Fibroblast of mammary gland (primary cell): ENCODE measurements at regions not wholly inside any gene's neighbourhood (a gene's known extent, or its start where the extent isn't known, plus 50 kb on each side); places are given as distances from the start of the nearest gene placed in this dataset.

Experiments used
- DNase-seq: peaks from one replicate; pipeline ENCODE4 v3.0.0-alpha.2; 2010; ENCODE audit warnings: low read depth
- H3K4me3 ChIP-seq: 2 replicates; pipeline ENCODE4 v1.5.1; 2011; ENCODE audit warnings: low read depth, mild to moderate bottlenecking, low read length, moderate library complexity; ENCODE audit not compliant: control insufficient read depth
- TF ChIP-seq, protein P1 (sequence below): conservative IDR thresholded peaks from 2 replicates; pipeline ENCODE4 v1.5.1; 2011; ENCODE audit warnings: low read depth, low read length, inconsistent platforms; ENCODE audit not compliant: control insufficient read depth, insufficient read depth

DNA sequence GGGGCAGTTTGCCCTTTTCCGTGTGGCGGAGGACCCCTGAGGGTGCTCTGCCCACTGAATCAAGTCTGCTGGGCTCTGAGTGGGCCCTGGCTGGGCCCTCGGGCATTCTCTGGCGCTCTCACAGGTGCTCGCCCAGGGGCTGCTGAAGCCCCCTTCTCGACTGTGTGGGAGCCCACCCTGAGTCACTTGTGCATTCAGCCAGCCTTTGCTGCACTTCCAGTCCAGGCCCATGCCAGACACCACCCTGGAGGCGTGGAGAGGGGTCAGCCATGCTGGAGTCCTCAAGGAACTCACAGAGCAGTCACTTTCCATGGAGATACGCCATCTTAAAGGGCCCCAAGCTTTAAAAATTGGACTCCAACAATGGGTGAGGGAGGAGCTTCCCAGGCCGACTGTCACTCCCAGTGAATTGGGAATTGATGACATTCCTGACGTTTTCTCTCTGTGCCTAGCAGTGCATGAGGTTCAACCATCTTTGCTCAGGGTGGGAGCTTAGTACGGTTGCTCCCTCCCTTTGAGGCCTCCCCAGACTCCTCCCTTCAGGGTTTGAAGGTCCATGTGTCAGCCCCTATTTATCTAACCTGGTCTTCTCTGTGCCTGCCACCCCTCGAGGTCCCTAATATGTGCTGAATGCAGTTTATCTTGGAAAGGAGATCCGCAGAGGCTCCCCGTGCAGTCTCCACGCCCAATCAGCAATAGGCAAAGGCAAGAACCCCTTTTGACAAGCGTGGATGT lies 71.8 kb upstream of the HS6ST1 start:
- no peak overlapping the region for H3K4me3 ChIP-seq
- TF ChIP-seq, protein P1, sequence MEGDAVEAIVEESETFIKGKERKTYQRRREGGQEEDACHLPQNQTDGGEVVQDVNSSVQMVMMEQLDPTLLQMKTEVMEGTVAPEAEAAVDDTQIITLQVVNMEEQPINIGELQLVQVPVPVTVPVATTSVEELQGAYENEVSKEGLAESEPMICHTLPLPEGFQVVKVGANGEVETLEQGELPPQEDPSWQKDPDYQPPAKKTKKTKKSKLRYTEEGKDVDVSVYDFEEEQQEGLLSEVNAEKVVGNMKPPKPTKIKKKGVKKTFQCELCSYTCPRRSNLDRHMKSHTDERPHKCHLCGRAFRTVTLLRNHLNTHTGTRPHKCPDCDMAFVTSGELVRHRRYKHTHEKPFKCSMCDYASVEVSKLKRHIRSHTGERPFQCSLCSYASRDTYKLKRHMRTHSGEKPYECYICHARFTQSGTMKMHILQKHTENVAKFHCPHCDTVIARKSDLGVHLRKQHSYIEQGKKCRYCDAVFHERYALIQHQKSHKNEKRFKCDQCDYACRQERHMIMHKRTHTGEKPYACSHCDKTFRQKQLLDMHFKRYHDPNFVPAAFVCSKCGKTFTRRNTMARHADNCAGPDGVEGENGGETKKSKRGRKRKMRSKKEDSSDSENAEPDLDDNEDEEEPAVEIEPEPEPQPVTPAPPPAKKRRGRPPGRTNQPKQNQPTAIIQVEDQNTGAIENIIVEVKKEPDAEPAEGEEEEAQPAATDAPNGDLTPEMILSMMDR = no peak
- DNase-seq = no peak

DNA sequence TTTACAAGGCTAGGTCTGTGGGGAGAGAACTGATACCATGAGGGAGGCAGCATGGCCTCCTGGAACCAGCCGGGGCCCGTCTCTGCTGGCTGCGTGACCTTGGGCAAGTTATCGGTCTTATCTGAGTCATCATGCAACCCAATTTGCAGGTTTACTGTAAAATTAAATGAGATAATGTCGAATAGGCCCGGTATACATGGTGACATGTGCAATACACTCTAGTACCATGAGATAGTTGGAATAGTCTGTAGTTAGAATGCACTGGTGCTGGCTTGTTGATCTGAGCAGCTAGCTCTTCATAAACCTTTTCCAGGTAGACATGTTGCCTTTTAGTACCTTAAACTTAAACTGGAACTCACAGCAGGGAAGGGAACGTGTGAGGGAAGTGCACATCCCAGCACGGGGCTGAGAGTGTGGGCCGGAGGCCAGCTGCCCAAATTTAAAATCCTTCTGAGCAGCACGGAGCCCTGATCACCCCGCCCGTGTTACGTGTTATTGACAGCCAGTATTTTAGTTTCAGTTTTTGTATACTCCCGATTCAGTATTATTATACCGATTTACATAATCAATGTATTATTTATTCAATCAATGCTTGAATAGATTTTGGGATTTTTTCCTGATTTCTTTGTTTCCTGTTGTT lies 72.4 kb upstream of the HS6ST1 start:
- DNase-seq = no peak
- no peak overlapping the region for H3K4me3 ChIP-seq
- TF ChIP-seq, protein P1 = no peak

DNA sequence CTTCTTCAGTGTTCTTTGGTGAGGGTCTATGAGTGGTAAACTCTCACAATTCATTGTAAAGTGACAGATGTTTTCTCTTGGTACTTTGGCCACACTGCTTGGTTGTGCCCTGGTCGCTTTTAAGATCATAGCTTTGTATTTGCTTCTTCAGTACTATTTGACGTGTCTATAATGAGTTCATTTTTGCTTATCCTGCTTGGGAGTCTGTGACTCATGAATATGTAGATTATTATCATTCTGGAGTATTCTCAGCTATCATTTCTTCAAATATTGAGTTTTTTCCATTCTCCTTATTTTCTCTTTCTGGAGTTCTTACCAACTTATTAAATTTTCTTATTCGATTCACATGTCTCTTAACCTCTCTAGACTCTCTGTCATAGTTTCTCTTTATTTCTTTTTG lies 73.0 kb upstream of the HS6ST1 start:
- TF ChIP-seq, protein P1 = no peak
- no peak for DNase-seq
- H3K4me3 ChIP-seq = no peak overlapping the region

- DNase-seq = no peak
- no peak overlapping the region for H3K4me3 ChIP-seq
- TF ChIP-seq, protein P1 = no peak
Observed at GRCh38 chr2:128392207-128392606, 73.5 kb upstream of the HS6ST1 start.

- TF ChIP-seq, protein P1 = no peak
- no peak overlapping the region for H3K4me3 ChIP-seq
- DNase-seq = no peak
Observed at GRCh38 chr2:128394007-128394730, 75.5 kb upstream of the HS6ST1 start.

- DNase-seq = no peak
- TF ChIP-seq, protein P1 = no peak
- H3K4me3 ChIP-seq = no peak overlapping the region
Observed at GRCh38 chr2:128395196-128395595, 76.5 kb upstream of the HS6ST1 start.
